Activated effector memory CD4-positive, alpha-beta T cell treated with anti-CD3 and anti-CD28 coated beads, Interleukin-2, amount 50 U/mL, for 16 hours (primary cell): ENCODE measurements at regions not wholly inside any gene's neighbourhood (a gene's known extent, or its start where the extent isn't known, plus 50 kb on each side); places are given as distances from the start of the nearest gene placed in this dataset.
A peak's percentile ranks its signal among the peaks of the same experiment; 100 is the strongest.

Source experiments
- DNase-seq: peaks from one replicate; pipeline ENCODE4 v3.0.0-alpha.2; 2020

DNA sequence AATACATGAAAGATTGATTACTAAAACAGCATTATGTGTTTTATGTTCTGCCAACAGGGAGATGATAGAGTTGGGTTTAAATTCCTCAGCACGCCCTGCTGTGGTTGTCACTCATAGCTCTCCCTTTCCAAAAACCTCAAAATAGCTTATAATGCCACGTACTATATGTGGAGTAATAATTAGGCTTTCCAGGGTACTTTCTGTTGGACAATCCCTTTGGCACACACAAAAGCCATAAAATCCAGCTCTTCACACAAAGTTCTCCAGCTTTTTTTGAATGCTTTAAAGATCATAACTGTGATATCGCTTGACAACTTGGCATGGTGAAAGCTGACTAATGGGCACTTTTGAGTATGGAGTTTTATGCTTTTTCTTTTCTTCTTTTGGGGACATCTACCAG is 145.3 kb upstream of the DCN start:
- no peak for DNase-seq

GRCh38 chr12:91327131-91327530 is 144.5 kb upstream of the DCN start:
- DNase-seq: no peak

DNA sequence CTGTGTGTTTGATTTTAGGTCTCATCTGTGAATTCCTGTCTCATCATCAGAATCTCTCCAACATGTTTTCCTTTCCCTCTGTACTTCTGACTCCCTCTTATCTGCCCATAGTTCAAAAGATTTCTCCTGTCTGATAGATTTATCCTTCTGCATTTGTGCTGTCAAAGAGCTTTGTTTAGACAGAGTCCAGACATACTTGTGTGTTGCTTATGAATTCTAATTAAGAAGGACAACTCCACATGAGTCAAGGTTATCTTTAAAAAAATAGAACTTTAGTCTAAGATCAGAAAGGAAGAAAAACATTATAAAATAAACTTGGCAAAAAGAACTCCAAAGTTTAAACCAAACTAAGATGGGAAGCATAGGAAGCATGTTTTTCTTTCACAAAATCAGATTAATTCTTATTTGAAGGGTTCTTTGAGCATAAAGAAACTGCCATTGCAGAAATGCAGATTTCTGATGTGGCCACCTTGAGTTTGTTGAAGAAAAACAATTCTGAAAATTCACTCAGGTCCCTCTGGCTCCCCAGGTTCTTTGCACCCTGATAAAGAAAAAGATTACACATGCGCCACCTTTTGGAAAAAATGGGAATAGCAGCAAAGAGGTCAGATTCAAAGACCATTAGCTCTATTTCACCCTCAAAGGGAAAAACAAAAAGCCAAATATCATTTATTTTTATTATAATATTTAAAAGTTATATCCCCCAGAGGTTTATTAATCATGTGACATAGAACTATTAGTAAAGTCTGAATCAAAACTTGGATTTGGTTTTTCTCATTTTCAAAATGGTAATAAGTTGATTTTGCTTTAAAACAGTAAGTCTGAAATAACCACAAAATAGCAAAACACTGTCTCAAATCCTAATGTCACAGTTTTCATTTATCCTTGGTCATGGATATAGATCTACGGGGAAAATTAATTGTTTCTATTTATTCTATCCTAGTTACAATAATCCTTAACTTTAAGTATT is 143.7 kb upstream of the DCN start:
- peak; percentile 61 for DNase-seq

DNA sequence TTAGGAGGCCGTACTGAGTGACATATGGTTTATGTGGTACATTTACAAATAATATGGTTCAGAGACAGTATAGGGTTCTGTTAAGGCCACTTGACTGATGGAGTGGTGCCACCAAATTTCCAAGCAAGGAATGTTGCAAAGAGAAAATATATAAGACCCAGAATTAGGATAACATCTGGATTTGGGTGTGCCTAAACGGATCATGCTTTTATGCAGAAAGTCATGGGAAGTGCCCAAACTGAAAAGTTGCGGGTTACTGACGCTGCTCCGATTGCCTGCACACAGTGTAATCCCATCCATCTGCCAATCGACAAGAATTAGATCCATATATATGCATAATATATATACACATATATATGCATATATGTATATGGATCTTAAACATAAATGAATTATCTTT is 138.4 kb upstream of the DCN start:
- DNase-seq: no peak

- DNase-seq: no peak
Observed at GRCh38 chr12:91319071-91319760, 136.6 kb upstream of the DCN start.

DNA sequence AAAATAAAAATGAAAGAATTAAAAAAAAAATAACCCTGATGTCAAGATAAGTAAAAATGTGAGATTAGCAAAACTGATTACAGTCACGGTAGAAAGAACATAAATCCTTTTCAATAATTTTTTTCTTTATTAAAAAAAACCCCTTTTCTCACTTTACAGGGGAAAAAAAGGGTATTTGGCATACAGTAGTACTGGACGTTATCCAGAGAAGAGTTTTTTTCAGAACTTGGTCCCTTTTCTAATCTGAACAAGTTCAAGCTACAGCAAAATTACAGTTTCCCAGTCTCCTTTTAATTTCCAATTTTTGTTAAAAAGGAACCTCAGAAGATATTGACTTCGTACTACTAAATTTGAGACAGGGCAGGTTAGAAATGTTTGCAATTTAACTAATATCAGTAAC is 134.7 kb upstream of the DCN start:
- no peak for DNase-seq

DNA sequence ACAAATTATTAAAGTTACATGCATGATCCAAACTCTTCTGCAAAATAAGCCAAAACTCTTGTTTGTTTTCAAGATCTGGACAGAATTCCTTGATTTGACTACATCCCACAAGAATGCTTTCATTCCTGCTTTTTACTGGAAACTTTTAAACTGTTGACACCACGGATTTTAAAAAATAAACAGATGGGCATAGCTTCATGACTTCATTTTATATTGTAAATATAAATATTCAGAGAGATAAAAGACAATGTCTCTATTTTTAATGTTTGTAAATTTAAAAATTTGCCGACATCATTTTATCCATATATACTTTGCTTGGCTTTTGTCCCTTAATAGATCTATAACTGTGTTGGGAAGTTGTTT is 134.3 kb upstream of the DCN start:
- DNase-seq: no peak

DNA sequence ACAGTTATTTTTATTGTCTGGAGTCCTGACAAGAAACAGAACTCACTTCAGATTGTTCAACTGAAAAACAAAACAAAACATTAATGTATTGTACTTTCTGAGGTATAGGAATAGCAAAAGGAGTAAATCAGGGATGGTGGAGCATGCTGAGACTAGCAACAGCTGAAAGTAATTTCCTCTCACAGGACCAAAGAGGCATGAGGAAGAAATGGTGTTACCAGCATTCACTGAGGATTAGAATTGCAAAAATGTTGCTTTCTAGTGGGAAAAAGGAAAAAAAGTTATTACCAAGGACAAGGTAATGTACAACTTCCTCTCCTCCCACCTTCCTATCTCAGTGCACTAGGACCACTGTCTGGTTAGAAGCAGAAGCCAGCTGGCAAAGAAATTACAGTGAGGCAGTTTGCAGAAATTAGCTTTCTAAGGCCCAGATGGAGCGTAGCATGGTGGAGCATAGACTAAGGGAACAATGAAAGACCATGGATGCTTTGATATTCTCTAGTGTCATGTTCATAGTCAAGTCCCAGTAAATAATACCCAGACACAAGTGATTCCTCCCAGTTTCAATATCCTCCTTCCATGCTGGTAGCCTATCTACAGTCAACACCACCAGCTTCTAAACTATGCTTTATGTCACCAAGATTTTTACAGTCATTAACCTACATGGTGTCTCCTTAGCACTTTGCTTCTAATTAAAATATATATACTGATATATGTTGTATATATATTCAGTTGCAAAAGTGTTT is 133.7 kb upstream of the DCN start:
- no peak for DNase-seq

DNA sequence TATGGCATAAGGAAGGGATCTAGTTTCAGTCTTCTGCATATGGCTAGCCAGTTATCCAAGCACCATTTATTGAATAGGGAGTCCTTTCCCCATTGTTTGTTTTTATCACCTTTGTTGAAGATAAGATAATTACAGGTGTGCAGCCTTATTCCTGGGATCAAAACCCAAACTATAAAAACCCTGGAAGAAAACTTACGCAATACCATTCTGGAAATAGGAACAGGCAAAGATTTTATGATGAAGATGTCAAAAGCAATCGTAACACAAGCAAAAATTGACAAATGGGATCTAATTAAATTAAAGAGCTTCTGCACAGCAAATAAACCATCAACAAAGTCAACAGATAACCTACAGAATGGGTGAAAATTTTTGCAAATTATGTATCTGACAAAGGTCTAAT is 128.5 kb upstream of the DCN start:
- DNase-seq: no peak

DNA sequence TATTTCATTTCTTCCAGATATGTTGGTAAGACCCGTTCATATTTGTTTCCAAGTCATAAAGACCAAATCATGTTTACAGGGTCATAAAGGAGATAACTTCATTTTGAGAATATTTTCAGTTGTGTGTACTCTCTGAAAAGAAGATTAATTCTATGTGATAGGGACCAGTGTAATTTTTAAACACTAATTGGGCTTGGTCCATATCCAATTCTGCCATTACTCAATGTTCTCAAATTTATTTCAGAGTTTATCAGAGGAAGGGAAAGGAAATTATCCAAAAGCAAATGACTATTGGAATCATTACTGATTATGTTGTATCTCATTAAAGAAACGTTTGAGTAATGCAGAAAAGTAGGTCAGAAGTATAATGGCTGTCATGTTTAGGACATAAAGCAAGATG is 126.8 kb upstream of the DCN start:
- no peak for DNase-seq

DNA sequence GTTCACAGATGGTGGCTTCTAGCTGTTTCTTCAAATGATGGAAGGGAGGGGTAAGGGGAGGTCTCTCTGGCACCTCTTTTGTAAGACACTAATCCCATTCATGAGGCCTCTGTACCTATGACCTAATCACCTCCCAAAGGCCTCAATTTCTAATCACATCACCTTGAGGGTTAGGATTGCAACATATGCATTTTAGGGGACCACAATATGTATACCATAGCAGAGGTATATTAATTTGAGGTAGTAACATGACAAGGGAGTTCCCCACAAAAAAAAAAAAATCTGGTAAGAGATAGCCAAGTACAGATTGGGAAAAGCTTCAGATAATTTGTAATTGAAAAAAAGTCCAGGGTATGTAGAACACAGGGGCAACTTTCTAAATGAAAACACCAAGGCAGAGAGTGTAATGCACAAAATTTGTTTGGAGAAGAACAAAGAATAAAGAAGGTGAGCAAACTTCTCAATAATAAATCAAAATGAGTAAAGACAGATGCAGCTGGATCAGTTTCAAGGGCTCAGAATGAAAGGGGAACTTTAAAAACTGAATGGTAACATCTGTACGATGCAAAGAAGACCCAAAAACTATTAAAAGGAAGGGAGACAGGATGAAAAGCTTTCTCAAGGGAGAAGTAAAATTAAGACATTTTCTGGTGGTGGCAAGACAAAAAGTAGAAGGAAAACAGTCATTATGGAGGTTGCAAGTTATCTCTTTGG is 125.5 kb upstream of the DCN start:
- DNase-seq: no peak

DNA sequence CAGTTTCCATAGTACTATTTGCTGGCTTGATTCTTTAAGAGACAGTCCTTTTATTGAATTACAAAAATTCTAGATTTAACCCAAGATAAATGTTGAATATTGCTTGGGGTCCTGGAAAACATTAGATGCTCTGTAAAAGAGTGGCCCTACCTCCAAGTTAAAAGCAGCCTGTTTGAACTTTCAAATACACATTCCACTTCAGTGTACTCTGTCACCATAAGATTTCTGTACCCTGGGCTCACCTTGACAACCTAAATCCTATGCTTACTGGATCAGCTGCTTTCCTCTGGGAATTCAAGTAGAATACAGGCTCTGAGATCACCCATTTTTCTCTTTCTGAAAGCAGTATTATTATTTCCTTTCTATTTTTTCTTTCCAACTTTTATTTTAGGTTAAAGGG is 107.7 kb upstream of the DCN start:
- no peak for DNase-seq

DNA sequence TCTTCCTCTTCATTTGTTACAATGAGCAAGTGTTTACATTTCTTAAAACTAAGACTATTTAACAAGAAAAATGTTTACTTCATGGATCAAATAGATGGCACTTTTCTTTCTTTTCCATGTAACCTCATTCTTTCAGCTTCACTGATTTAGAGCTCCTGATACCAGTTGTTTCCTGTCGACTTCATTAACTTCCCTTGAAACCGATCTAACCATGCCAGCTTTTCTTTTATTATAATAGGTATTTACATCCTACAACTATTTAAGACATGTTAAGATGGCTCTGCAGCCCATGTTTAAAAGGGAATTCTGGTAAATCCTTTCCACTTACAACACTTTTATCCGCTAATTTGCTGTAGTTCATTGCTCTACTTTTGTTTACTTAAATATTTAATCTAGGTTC is 107.3 kb upstream of the DCN start:
- no peak for DNase-seq

- no peak for DNase-seq
Observed at GRCh38 chr12:91289072-91289471, 106.5 kb upstream of the DCN start.

DNA sequence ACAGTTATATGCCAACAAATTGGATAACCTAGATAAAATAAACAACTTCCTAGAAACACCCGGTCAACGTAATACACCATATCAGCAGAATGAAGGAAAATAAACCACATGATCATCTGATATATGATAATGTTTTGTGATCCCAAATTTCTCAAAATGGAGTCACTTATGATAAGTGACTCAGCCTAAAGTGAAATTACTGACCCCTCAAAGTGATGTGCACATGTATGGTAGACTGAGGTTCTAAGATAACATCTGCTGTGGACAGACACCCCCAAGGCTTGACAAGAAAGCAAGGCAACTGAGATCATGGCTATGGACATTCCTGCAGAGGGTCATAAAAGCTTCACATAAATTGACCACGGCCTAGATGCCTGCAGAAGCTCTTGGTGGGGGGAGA is 105.1 kb upstream of the DCN start:
- no peak for DNase-seq

GRCh38 chr12:91278126-91278525 is 95.5 kb upstream of the DCN start:
- DNase-seq: no peak

GRCh38 chr12:91276509-91276908 is 93.9 kb upstream of the DCN start:
- DNase-seq: no peak

DNA sequence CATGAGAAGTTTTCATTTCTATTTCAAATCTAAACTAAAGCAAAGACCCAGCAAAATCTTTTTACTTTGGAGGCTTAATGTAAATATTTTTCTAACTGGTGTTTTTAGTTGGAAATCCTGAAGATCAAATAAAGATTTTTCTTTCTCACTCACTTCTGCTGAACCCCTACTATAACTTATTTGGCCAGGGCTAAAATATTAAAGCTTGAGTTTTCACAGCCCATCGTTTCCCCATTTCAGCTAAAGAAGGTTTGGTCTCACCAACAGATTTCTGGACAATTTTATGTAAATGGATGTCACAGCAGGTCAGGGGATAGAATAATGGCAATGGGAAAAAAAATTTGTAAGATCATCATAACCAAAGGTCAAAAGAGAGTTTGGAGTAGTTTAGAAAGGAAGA is 92.7 kb upstream of the DCN start:
- no peak for DNase-seq

- no peak for DNase-seq
Observed at GRCh38 chr12:91274916-91275315, 92.3 kb upstream of the DCN start.

DNA sequence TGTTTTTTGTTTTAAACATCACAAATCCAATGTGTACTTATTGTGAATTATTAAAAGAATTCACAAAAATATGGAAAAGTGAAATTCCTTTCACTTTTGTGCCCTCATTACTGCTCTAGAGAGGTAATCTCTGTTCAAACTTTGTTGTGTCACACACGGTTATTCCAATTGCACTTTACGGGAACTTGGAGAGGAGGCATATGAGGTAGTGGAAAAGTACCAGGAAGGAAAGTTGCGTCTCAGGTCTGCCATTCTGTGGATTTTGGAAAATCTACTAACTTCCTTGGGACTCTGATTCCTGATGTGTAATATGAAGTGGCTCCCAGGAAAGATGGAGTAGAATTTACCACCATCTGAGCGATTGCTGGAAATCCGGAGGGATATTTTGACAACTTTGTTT is 90.9 kb upstream of the DCN start:
- DNase-seq: no peak

GRCh38 chr12:91272461-91273063 is 89.9 kb upstream of the DCN start:
- no peak for DNase-seq

DNA sequence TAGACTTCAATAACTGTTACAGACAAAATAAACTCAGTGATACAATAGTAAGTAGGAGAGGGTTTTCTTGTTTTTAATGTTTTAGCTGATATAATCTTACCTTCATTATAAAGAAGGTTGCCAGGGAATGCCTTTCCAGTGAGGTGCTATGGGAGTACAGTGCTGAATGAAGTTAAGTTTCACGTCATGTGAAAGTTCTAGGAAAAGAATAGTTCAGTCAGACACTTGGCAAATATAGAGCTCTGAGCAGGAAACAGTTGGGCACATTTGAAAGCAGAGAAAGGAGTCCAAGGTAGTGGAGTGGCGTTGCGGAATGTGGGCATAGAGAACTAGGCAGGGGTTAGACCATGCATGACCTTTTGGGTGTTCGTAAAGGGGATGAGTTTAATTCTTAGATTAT is 88.6 kb upstream of the DCN start:
- DNase-seq: no peak

DNA sequence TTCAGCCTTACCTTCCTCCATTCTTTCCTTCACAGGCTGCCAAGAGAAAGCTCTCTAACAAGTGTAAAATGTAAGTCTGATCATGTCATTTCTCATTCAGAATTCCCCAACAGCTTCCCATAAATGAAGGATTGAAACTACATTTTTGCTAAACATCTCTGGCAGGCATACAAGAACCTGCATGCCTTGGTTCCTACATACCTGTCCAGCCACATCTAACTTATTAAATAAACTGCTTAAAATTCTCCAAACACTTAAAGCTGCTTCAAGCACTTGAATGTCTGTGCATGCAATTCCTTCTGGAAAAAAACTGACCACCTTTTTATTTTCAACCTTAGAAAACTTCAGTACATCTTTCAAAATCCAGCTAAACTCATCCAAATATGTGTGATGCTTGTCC is 84.4 kb upstream of the DCN start:
- no peak for DNase-seq
